Adipocyte (in vitro differentiated cells): ENCODE measurements at regions not wholly inside any gene's neighbourhood (a gene's known extent, or its start where the extent isn't known, plus 50 kb on each side); places are given as distances from the start of the nearest gene placed in this dataset.

Experiments
- DNase-seq: peaks from one replicate; pipeline ENCODE4 v3.0.0-alpha.2; 2015; ENCODE audit warnings: low read depth
- H3K27me3 ChIP-seq: replicated peaks from 2 replicates; pipeline ENCODE4 v1.7.0; 2013; ENCODE audit warnings: mild to moderate bottlenecking, low read length, moderate library complexity; ENCODE audit not compliant: control insufficient read depth, insufficient read depth
- H3K36me3 ChIP-seq: 2 replicates; pipeline ENCODE4 v1.7.0; 2013; ENCODE audit warnings: low read length, mild to moderate bottlenecking, moderate library complexity; ENCODE audit not compliant: control insufficient read depth, insufficient read depth, severe bottlenecking
- H3K4me1 ChIP-seq: 2 replicates; pipeline ENCODE4 v1.7.0; 2013; ENCODE audit warnings: mild to moderate bottlenecking, low read length, moderate library complexity; ENCODE audit not compliant: control insufficient read depth, insufficient read depth
- H3K4me3 ChIP-seq: 2 replicates; pipeline ENCODE4 v1.7.0; 2013; ENCODE audit warnings: mild to moderate bottlenecking, low read length, moderate library complexity
- H3K9ac ChIP-seq: 2 replicates; pipeline ENCODE4 v1.7.0; 2013; ENCODE audit warnings: mild to moderate bottlenecking, low read length, moderate library complexity
- H3K9me3 ChIP-seq: 2 replicates; pipeline ENCODE4 v1.7.0; 2013; ENCODE audit warnings: mild to moderate bottlenecking, low read length, moderate library complexity; ENCODE audit not compliant: control insufficient read depth

GRCh38 chr4:8763966-8764901 lies 107.4 kb downstream of the HMX1 start:
- no peaks in the 10 kb centered on the region for H3K36me3 ChIP-seq
- no peak overlapping the region for H3K9ac ChIP-seq
- H3K9me3 ChIP-seq: no peaks in the 10 kb centered on the region
- no peaks in the 10 kb centered on the region for H3K4me1 ChIP-seq
- H3K27me3 ChIP-seq: peaks cover 15% of the 10 kb centered on the region
- H3K4me3 ChIP-seq: no peak overlapping the region
- no peak for DNase-seq

GRCh38 chr4:8762951-8763735 lies 108.5 kb downstream of the HMX1 start:
- H3K4me1 ChIP-seq: no peaks in the 10 kb centered on the region
- no peak for DNase-seq
- H3K36me3 ChIP-seq: no peaks in the 10 kb centered on the region
- no peak overlapping the region for H3K9ac ChIP-seq
- H3K4me3 ChIP-seq: no peak overlapping the region
- H3K27me3 ChIP-seq: peaks cover 15% of the 10 kb centered on the region
- H3K9me3 ChIP-seq: no peaks in the 10 kb centered on the region

DNA sequence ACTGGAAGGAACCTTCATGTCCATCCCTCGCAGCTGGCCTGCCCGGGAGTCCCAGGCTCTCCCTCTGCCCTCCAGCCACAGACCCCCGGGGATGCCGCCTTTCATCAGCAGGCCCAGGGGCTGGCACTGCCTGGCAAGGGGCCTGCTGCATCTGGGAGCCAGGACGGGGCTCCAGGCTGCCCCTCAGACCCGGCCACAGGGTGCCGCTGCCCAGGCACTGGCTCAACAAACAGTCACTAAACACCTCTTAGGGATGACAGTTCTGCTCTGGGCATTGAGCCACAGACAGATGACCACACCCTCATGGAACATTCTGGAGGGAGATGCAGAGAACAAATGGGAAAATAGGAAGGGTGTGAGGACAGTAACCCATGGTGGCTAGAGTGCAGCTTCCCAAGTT lies 109.3 kb downstream of the HMX1 start:
- Histone ChIP-seq H3K27me3 (peaks cover 15% of the 10 kb centered on the region), H3K4me3 (no peak overlapping the region), H3K36me3 (no peaks in the 10 kb centered on the region), H3K9me3 (no peaks in the 10 kb centered on the region), H3K4me1 (no peaks in the 10 kb centered on the region), H3K9ac (no peak overlapping the region)
- DNase-seq: no peak

- no peaks in the 10 kb centered on the region for H3K4me1 ChIP-seq
- DNase-seq: no peak
- H3K4me3 ChIP-seq: no peak overlapping the region
- H3K27me3 ChIP-seq: peaks cover 15% of the 10 kb centered on the region
- H3K36me3 ChIP-seq: no peaks in the 10 kb centered on the region
- no peaks in the 10 kb centered on the region for H3K9me3 ChIP-seq
- no peak overlapping the region for H3K9ac ChIP-seq
Observed at GRCh38 chr4:8761824-8762205, 109.8 kb downstream of the HMX1 start.

GRCh38 chr4:8761167-8761823 lies 110.3 kb downstream of the HMX1 start:
- Histone ChIP-seq H3K4me1 (no peaks in the 10 kb centered on the region), H3K9ac (no peak overlapping the region), H3K9me3 (no peaks in the 10 kb centered on the region), H3K36me3 (no peaks in the 10 kb centered on the region), H3K27me3 (peaks cover 15% of the 10 kb centered on the region), H3K4me3 (no peak overlapping the region)
- no peak for DNase-seq

GRCh38 chr4:8760561-8760960 lies 111.1 kb downstream of the HMX1 start:
- Histone ChIP-seq H3K9me3 (no peaks in the 10 kb centered on the region), H3K4me3 (no peak overlapping the region), H3K9ac (no peak overlapping the region), H3K27me3 (peaks cover 15% of the 10 kb centered on the region), H3K36me3 (no peaks in the 10 kb centered on the region), H3K4me1 (no peaks in the 10 kb centered on the region)
- DNase-seq: no peak

- Histone ChIP-seq H3K36me3 (no peaks in the 10 kb centered on the region), H3K4me1 (no peaks in the 10 kb centered on the region), H3K27me3 (peaks cover 12% of the 10 kb centered on the region), H3K9ac (no peak overlapping the region), H3K4me3 (no peak overlapping the region), H3K9me3 (no peaks in the 10 kb centered on the region)
- no peak for DNase-seq
Observed at GRCh38 chr4:8759987-8760386, 111.7 kb downstream of the HMX1 start.

GRCh38 chr4:8756816-8757215 lies 114.8 kb downstream of the HMX1 start:
- Histone ChIP-seq H3K36me3 (no peaks in the 10 kb centered on the region), H3K27me3 (peaks cover 5% of the 10 kb centered on the region), H3K4me1 (no peaks in the 10 kb centered on the region), H3K9ac (no peak overlapping the region), H3K9me3 (peaks cover 12% of the 10 kb centered on the region), H3K4me3 (no peak overlapping the region)
- no peak for DNase-seq

DNA sequence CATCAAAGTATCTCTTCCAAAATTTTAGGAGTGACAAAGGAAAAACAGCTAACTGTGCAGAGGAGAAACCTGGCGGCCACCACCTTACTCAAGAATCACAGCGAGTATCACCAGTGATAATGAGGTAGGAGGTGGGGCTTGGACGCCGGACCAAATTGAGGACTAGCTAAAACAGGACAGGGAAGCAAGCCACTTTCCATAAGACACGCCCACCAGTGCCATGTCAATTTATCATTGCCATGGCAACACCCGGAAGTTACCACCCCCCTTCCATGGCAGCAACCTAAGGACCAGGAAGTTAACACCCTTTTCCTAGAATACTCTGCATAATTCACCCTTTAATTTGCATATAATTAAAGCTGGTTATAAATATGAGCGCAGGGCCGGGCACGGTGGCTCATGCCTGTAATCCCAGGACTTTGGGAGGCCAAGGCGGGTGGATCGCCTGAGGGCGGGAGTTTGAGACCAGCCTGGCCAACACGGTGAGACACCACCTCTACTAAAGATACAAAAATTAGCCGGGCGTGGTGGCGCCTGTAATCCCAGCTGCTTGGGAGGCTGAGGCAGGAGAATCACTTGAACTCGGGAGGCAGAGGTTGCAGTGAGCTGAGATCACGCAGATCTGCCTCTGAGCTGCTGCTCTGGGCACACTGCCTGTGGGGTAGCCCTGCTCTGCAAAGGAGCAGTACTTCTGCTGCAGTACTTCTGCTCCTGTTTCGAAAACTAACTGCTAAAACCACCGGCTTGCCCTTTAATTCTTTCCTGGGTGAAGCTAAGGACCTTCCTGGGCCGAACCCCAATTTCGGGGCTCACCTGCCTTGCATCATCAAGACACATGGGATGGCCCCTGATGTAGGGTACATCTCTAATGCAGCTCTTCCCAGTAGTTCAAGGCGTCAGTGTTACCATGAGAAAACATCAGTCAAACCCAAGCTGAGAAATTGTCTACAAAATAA lies 116.7 kb downstream of the HMX1 start:
- Histone ChIP-seq H3K36me3 (no peaks in the 10 kb centered on the region), H3K9ac (no peak overlapping the region), H3K9me3 (peaks cover 12% of the 10 kb centered on the region), H3K4me3 (no peak overlapping the region), H3K4me1 (no peaks in the 10 kb centered on the region), H3K27me3 (peaks cover 3% of the 10 kb centered on the region)
- no peak for DNase-seq

DNA sequence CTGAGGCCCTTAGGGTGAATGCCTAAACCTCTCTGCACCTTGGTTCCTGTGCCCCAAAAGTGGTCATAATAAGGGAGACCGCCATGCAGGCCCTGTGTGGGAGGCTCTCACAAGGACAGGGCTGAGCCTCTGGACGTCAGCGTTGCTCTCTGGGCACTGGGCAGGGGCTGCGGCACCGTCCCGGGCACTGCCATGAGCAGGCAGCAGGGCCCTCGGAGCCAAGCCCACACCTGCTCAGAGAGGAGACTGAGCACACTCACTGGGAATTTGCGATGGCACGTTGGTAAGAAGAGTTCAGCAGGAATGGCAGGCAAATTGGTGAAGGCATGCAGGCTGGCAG lies 123.4 kb downstream of the HMX1 start:
- H3K27me3 ChIP-seq: peaks cover 3% of the 10 kb centered on the region
- no peaks in the 10 kb centered on the region for H3K36me3 ChIP-seq
- DNase-seq: no peak
- H3K9me3 ChIP-seq: peaks cover 3% of the 10 kb centered on the region
- no peak overlapping the region for H3K9ac ChIP-seq
- H3K4me1 ChIP-seq: no peaks in the 10 kb centered on the region
- no peak overlapping the region for H3K4me3 ChIP-seq
